ENCODE measurements at regions not wholly inside any gene's neighbourhood (a gene's known extent, or its start where the extent isn't known, plus 50 kb on each side); places are given as distances from the start of the nearest gene placed in this dataset.

- no CpG with 5 or more reads among the region's 5 CpGs for WGBS (ENCODE audit: extremely low coverage, insufficient read length, low lambda C conversion rate)
- no peak for DNase-seq
- Histone ChIP-seq H3K4me2 (ENCODE audit: insufficient read depth, insufficient read length, low read length) (no peak overlapping the region), H4K91ac (ENCODE audit: insufficient read length, low read depth, low read length) (no peak overlapping the region), H3K18ac (ENCODE audit: insufficient read length, low read depth, low read length) (no peak overlapping the region), H3K27ac (ENCODE audit: insufficient read length, low read depth, low read length) (no peak overlapping the region), H3K14ac (ENCODE audit: insufficient read depth, low read length) (no peak overlapping the region), H3K56ac (ENCODE audit: insufficient read length, low read depth, low read length) (no peak overlapping the region), H3K4me1 (ENCODE audit: insufficient read depth, low read length) (no peaks in the 10 kb centered on the region), H3T11ph (ENCODE audit: low read length) (no peak overlapping the region), H2BK5ac (ENCODE audit: insufficient read length, low read length) (no peak overlapping the region), H2BK15ac (ENCODE audit: low read depth, low read length) (no peak overlapping the region), H4K8ac (replicated peaks; ENCODE audit: insufficient read length, low read depth, low read length) (no peak overlapping the region), H3K4ac (ENCODE audit: low read depth, low read length) (no peak overlapping the region), H2AK5ac (ENCODE audit: insufficient read length, low read length) (no peak overlapping the region), H2BK12ac (ENCODE audit: insufficient read length, low read depth, low read length) (no peak overlapping the region), H3K79me2 (ENCODE audit: insufficient read depth, low read length) (no peaks in the 10 kb centered on the region), H3K9ac (ENCODE audit: extremely low read depth, insufficient read length, low read length) (no peak overlapping the region), H3K27me3 (ENCODE audit: insufficient read depth, low read length) (no peaks in the 10 kb centered on the region), H3K9me3 (ENCODE audit: control insufficient read depth, low read depth, low read length) (no peaks in the 10 kb centered on the region), H3K23ac (ENCODE audit: insufficient read length, low read depth, low read length) (no peak overlapping the region), H2BK20ac (ENCODE audit: low read depth, low read length, poor library complexity, severe bottlenecking) (no peak overlapping the region), H2AFZ (ENCODE audit: low read length) (no peak overlapping the region), H3K23me2 (ENCODE audit: insufficient read length, low read depth, low read length, poor library complexity, severe bottlenecking) (no peaks in the 10 kb centered on the region), H2BK120ac (ENCODE audit: low read depth, low read length, poor library complexity, severe bottlenecking) (no peak overlapping the region), H3K79me1 (ENCODE audit: insufficient read depth, low read depth, low read length, poor library complexity, severe bottlenecking) (no peaks in the 10 kb centered on the region), H4K5ac (ENCODE audit: insufficient read length, low read depth, low read length) (no peak overlapping the region), H4K20me1 (ENCODE audit: control insufficient read depth, insufficient read depth, insufficient read length) (no peaks in the 10 kb centered on the region)
- TF ChIP-seq, protein P1, sequence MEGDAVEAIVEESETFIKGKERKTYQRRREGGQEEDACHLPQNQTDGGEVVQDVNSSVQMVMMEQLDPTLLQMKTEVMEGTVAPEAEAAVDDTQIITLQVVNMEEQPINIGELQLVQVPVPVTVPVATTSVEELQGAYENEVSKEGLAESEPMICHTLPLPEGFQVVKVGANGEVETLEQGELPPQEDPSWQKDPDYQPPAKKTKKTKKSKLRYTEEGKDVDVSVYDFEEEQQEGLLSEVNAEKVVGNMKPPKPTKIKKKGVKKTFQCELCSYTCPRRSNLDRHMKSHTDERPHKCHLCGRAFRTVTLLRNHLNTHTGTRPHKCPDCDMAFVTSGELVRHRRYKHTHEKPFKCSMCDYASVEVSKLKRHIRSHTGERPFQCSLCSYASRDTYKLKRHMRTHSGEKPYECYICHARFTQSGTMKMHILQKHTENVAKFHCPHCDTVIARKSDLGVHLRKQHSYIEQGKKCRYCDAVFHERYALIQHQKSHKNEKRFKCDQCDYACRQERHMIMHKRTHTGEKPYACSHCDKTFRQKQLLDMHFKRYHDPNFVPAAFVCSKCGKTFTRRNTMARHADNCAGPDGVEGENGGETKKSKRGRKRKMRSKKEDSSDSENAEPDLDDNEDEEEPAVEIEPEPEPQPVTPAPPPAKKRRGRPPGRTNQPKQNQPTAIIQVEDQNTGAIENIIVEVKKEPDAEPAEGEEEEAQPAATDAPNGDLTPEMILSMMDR (conservative IDR thresholded peaks at IDR 0.05) = no peak
- Mint-ChIP-seq H3K4me1 (peaks cover 13 to 16% of the 10 kb centered on the region in 2 experiments), H3K27ac (no peak overlapping the region), H3K36me3 (ENCODE audit: insufficient read depth in 1 of 3, low read depth in 3 of 3) (no peaks in the 10 kb centered on the region), H3K27me3 (ENCODE audit: low read depth) (no peaks in the 10 kb centered on the region; the same call in 1 of the 2 replicates), H3K4me3 (no peak overlapping the region), H3K9me3 (no peaks in the 10 kb centered on the region)
Observed at GRCh38 chr3:73255609-73256029, 194.2 kb downstream of the EBLN2 start.
